LNCAP (cell line): ENCODE measurements at regions not wholly inside any gene's neighbourhood (a gene's known extent, or its start where the extent isn't known, plus 50 kb on each side); places are given as distances from the start of the nearest gene placed in this dataset.

ENCODE experiments used
- CTCF ChIP-seq: fragments of 450-650 bp; IDR thresholded peaks from 2 replicates; pipeline ENCODE4 v1.5.1; 2017; ENCODE audit warnings: mild to moderate bottlenecking

GRCh38 chr1:208524376-208524775 lies 280.2 kb upstream of the PLXNA2 start:
- TF ChIP-seq CTCF, result no peak

- no peak for TF ChIP-seq CTCF
These were observed 280.7 kb upstream of the PLXNA2 start for GRCh38 chr1:208524925-208525324.

GRCh38 chr1:208525417-208525816 lies 281.2 kb upstream of the PLXNA2 start:
- TF ChIP-seq CTCF, result no peak

- TF ChIP-seq CTCF, result no peak
These were observed 282.5 kb upstream of the PLXNA2 start for GRCh38 chr1:208526613-208527125.

GRCh38 chr1:208527156-208527555 lies 283.0 kb upstream of the PLXNA2 start:
- TF ChIP-seq CTCF, result no peak

- no peak for TF ChIP-seq CTCF
These were observed 284.5 kb upstream of the PLXNA2 start for GRCh38 chr1:208528578-208529240.

- TF ChIP-seq CTCF, result no peak
These were observed 287.0 kb upstream of the PLXNA2 start for GRCh38 chr1:208531003-208531750.
